ENCODE measurements at regions not wholly inside any gene's neighbourhood (a gene's known extent, or its start where the extent isn't known, plus 50 kb on each side); places are given as distances from the start of the nearest gene placed in this dataset.
"Not testable (repeated sequence)": the region's sequence is repeated elsewhere in the genome, so short reads cannot be mapped to it uniquely, and the experiment has no call there.

GRCh38 chr6:887583-888235, 194.8 kb upstream of the EXOC2 start:
- no peak for DNase-seq (ENCODE audit: low read depth, low spot score)
- H3K9me3 Mint-ChIP-seq = no peaks in the 10 kb centered on the region
- H3K27me3 Mint-ChIP-seq (ENCODE audit: low read depth) = no peaks in the 10 kb centered on the region

GRCh38 chr6:886116-886515, 193.2 kb upstream of the EXOC2 start:
- H3K4me3 Mint-ChIP-seq; H3K27ac Mint-ChIP-seq (ENCODE audit: unreplicated experiment); H3K4me1 Mint-ChIP-seq; H3K9me3 Mint-ChIP-seq; DNase-seq (ENCODE audit: low read depth, low spot score); H3K36me3 Mint-ChIP-seq (ENCODE audit: low read depth); H3K27me3 Mint-ChIP-seq (ENCODE audit: low read depth): not testable (repeated sequence)

More at GRCh38 chr6:887583-888235, 194.8 kb upstream of the EXOC2 start:
- Mint-ChIP-seq H3K27ac (ENCODE audit: unreplicated experiment) (no peak overlapping the region), H3K4me1 (no peaks in the 10 kb centered on the region), H3K36me3 (ENCODE audit: low read depth) (no peaks in the 10 kb centered on the region), H3K4me3 (no peak overlapping the region)
- TF ChIP-seq CTCF (conservative IDR thresholded peaks at IDR 0.05) = no peak

GRCh38 chr6:885051-885590, 192.2 kb upstream of the EXOC2 start:
- Mint-ChIP-seq H3K4me1 (no peaks in the 10 kb centered on the region), H3K9me3 (no peaks in the 10 kb centered on the region), H3K36me3 (ENCODE audit: low read depth) (no peaks in the 10 kb centered on the region), H3K27me3 (ENCODE audit: low read depth) (no peaks in the 10 kb centered on the region), H3K27ac (ENCODE audit: unreplicated experiment) (no peak overlapping the region), H3K4me3 (no peak overlapping the region)
- TF ChIP-seq CTCF (conservative IDR thresholded peaks at IDR 0.05) = no peak
- no peak for DNase-seq (ENCODE audit: low read depth, low spot score)

GRCh38 chr6:884570-884969, 191.6 kb upstream of the EXOC2 start:
- DNase-seq (ENCODE audit: low read depth, low spot score) = no peak

GRCh38 chr6:882084-882598, 189.2 kb upstream of the EXOC2 start:
- no peak overlapping the region for H3K4me3 Mint-ChIP-seq
- no peaks in the 10 kb centered on the region for H3K27me3 Mint-ChIP-seq (ENCODE audit: low read depth)
- no peaks in the 10 kb centered on the region for H3K9me3 Mint-ChIP-seq
- H3K4me1 Mint-ChIP-seq = no peaks in the 10 kb centered on the region
- TF ChIP-seq CTCF (conservative IDR thresholded peaks at IDR 0.05) = no peak
- H3K27ac Mint-ChIP-seq (ENCODE audit: unreplicated experiment) = no peak overlapping the region
- H3K36me3 Mint-ChIP-seq (ENCODE audit: low read depth) = no peaks in the 10 kb centered on the region
- DNase-seq (ENCODE audit: low read depth, low spot score) = no peak

More at GRCh38 chr6:884570-884969, 191.6 kb upstream of the EXOC2 start:
- H3K4me3 Mint-ChIP-seq = no peak overlapping the region
- H3K4me1 Mint-ChIP-seq = no peaks in the 10 kb centered on the region
- H3K27ac Mint-ChIP-seq (ENCODE audit: unreplicated experiment) = no peak overlapping the region
- H3K36me3 Mint-ChIP-seq (ENCODE audit: low read depth) = no peaks in the 10 kb centered on the region
- TF ChIP-seq CTCF (conservative IDR thresholded peaks at IDR 0.05) = no peak
- H3K9me3 Mint-ChIP-seq = no peaks in the 10 kb centered on the region
- no peaks in the 10 kb centered on the region for H3K27me3 Mint-ChIP-seq (ENCODE audit: low read depth)

- no peaks in the 10 kb centered on the region for H3K4me1 Mint-ChIP-seq
- DNase-seq (ENCODE audit: low read depth, low spot score) = no peak
- no peak overlapping the region for H3K27ac Mint-ChIP-seq (ENCODE audit: unreplicated experiment)
- no peak for TF ChIP-seq CTCF (conservative IDR thresholded peaks at IDR 0.05)
- no peaks in the 10 kb centered on the region for H3K27me3 Mint-ChIP-seq (ENCODE audit: low read depth)
- no peaks in the 10 kb centered on the region for H3K9me3 Mint-ChIP-seq
- no peak overlapping the region for H3K4me3 Mint-ChIP-seq
- no peaks in the 10 kb centered on the region for H3K36me3 Mint-ChIP-seq (ENCODE audit: low read depth)
These were observed 185.2 kb upstream of the EXOC2 start for GRCh38 chr6:878179-878578.
